ELF-1 (cell line): ENCODE measurements at regions not wholly inside any gene's neighbourhood (a gene's known extent, or its start where the extent isn't known, plus 50 kb on each side); places are given as distances from the start of the nearest gene placed in this dataset.
A peak's percentile ranks its signal among the peaks of the same experiment; 100 is the strongest.
"Not testable (repeated sequence)": the region's sequence is repeated elsewhere in the genome, so short reads cannot be mapped to it uniquely, and the experiment has no call there.

ENCODE experiments used
- DNase-seq: peaks from one replicate; pipeline ENCODE4 v3.0.0-alpha.2; 2016; ENCODE audit warnings: low read depth, low spot score

GRCh38 chr13:87976650-87977049 is 305.5 kb downstream of the SLITRK5 start:
- not testable (repeated sequence) for DNase-seq

DNA sequence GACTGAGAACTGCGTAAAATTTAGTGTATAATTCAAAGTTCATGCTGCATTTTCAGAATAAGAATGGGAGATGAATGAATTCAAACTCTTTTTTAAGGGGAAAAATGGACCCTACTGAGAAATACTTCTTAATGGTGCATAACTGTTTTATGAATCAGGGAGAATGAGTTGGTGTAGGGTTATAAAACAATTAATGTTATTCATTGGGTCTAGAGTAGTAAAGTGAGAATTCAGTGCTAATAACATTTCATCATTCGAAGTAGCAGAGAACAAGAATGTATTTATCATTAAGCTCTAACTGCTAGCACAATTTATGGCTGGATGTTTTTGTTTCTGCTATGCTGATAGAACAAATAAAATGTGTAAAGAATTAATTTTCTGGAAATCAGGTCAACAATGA is 310.2 kb downstream of the SLITRK5 start:
- no peak for DNase-seq

DNA sequence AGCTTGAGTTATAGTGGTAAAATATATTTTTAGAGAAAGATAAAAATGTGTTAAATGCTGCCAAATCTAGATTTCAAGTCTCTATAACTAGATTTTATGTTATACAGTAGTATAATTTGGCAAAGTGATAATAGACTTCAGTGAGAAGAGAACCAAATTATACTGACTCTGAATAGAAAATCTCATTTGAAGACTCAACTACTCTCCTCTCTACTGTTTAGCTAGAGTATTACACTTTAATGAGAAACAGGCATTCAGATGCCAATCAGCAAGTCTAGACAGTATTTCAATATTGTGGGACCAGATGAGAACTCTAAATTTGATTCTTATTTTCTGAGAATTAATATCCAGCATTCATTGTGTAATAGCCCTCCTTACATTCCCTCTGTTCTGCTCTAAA is 311.2 kb downstream of the SLITRK5 start:
- DNase-seq, result no peak

GRCh38 chr13:87986639-87987250 is 315.6 kb downstream of the SLITRK5 start:
- DNase-seq, result no peak

DNA sequence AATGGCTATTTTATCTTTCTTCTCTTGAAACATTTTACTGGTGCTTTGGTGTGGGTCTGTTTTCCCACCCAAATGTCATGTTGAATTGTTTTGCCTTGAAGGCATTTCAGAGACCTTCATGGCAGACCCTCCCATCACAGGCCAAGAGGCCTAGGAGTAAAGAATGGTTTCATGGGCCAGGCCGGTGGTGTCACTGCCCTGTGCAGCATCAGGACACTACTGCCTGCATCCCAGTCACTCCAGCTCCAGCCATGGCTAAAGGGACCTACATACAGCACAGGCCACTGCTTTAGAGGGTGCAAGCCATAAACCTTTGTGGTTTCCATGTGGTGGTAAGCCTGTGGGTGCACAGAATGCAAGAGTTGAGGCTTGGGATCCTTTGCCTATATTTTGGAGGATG is 326.9 kb downstream of the SLITRK5 start:
- no peak for DNase-seq

GRCh38 chr13:87999240-87999700 is 328.1 kb downstream of the SLITRK5 start:
- DNase-seq, result peak; percentile 1

DNA sequence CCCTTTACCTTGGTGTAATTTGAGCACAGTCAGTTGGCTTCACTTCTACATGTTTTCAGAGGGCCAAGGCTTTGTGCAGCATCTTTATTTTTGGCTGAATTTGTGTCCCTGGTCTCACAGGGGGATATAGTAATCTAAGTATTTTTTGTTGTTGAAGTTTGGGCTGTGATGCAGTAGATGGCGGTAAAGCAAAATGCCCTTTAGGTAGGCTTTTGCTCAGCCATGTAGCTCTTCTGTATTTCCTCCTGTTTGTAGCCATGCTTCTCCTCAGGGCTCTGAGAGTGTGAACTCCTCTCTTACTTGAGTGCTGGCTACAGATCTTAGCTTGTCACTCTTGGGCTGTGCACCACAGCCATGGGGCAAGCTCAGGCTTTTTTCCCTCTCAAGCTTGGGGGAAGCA is 328.6 kb downstream of the SLITRK5 start:
- peak; percentile 4 for DNase-seq

DNA sequence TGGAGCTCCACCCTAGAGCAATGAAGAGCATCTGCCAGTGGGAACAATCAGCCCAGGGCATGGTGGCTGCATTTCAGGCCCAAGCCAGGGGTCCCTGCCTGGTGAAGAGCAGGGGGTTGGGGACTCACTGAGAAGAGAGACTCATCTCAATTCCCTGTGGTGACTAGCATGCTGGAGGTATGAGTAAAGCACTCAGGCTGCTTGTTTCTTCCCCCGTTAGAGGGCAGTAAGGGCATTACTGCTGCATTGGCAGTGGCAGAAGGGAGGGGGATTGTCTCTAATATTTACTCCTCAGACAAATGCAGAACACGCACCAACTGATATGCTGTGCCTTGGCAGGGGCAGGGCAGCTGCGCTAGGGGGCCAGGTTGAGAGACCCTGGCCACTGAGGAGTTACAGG is 329.1 kb downstream of the SLITRK5 start:
- no peak for DNase-seq

- no peak for DNase-seq
These were observed 329.6 kb downstream of the SLITRK5 start for GRCh38 chr13:88000787-88001186.

DNA sequence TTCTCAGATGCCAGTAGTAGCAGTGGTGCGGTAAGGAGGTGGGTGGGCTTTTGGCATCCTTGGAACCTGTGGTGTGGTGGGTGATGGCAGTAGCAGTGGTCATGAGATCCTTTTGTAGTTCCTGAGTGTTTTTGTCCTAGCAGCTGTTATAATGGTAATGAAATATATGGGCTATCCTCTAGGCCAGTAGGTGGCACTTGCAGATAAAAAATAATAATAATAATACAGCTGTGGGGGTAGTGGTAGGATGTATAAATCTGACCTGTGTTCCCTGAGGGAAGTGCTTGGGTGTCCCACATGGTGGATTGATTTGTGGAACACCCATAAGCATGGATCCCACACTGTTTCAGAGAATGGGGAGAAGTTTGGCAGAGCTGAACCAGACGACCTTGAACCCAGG is 334.0 kb downstream of the SLITRK5 start:
- no peak for DNase-seq

GRCh38 chr13:88014527-88014926 is 343.4 kb downstream of the SLITRK5 start:
- no peak for DNase-seq

- no peak for DNase-seq
These were observed 351.4 kb downstream of the SLITRK5 start for GRCh38 chr13:88022431-88023208.

GRCh38 chr13:88026241-88026640 is 355.1 kb downstream of the SLITRK5 start:
- DNase-seq, result no peak

DNA sequence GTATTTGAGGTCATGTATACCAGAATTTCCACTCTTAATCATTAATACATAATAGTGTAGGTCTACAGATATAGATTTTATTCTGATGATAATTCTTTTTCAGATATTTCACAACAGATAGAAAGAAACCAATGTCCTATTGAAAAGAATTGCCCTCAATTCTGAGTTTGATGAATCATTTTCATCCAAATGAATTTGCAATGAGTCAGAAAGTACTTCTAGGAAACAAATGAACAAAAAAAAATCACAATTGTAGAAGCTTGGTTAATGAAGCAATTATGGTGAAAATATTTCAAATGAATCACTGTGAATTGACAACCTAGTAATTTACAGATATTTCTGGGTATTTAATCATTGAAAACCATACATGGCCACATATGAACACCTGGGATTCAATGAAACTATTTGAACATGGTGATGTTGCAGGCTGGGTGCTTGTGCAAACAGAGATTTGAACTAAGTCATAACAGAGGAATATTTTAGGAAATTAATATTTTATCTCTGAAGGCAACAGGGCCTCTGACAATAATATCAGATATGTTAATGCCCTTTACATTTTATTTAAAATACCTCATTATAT is 360.9 kb downstream of the SLITRK5 start:
- DNase-seq, result no peak

DNA sequence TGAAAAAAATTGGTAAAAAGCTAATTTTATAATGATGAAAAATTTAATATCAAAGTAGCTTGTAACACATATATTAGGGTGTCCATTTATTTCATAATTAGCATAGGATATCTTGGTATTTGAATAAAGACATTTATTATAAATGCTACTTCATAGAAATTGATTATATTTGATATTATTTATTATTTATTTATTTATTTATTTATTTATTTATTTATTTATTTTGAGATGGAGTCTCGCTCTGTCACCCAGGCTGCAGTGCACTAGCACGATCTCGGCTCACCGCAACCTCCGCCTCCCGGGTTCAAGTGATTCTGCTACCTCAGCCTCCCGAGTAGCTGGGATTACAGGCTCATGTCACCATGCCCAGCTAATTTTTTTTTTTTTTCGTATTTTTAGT is 365.0 kb downstream of the SLITRK5 start:
- DNase-seq, result not testable (repeated sequence)

GRCh38 chr13:88042489-88042888 is 371.3 kb downstream of the SLITRK5 start:
- no peak for DNase-seq

- no peak for DNase-seq
These were observed 380.7 kb downstream of the SLITRK5 start for GRCh38 chr13:88051746-88052482.

GRCh38 chr13:88063741-88064140 is 392.6 kb downstream of the SLITRK5 start:
- DNase-seq, result no peak

GRCh38 chr13:88066847-88067246 is 395.7 kb downstream of the SLITRK5 start:
- DNase-seq, result no peak

DNA sequence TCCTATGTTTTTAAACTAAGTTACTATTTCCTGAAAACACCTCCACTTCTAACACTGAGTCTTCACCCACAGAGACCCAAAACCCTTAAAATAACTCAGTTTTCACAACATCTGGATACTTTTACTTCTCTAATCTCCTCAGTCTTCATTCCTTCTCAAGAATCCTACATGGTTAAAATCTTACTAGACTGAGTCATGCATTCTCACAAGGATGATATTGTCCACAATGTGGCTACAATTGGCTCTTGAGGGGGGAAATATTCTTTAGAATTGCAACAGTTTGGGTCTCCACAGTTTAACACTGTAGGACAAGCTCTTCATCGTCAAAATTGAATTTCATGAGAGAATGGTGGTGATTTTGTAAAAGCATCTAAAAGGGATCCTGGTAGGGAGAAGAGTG is 397.1 kb downstream of the SLITRK5 start:
- DNase-seq, result no peak

- peak; percentile 58 for DNase-seq
These were observed 397.8 kb downstream of the SLITRK5 start for GRCh38 chr13:88068975-88069374.

DNA sequence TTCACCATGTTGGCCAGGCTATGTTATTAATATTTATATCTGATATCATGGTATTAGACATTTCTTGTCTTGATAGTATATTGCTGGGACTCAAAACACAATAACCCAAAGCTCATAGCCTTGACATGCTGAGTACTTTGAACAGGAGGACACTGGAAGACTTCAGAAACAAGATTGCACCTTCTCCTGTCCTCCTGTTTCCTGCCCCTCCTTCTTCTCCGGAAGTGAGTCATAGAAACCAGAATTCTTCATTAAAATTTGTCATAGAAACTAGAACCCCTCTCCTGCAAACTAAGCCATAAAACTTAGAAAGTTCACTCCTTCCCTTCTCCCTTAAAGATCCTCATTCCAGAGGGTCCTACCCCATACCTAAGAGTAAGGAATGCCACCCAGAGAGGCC is 400.2 kb downstream of the SLITRK5 start:
- peak; percentile 6 for DNase-seq
